Stimulated activated CD4-positive, alpha-beta T cell treated with anti-CD3 and anti-CD28 coated beads, Interleukin-12 subunit alpha, Interleukin-12 subunit beta, amount 100 ng/mL, for 4 hours (primary cell): ENCODE measurements at regions not wholly inside any gene's neighbourhood (a gene's known extent, or its start where the extent isn't known, plus 50 kb on each side); places are given as distances from the start of the nearest gene placed in this dataset.

Source experiments
- DNase-seq: peaks from one replicate; pipeline ENCODE4 v3.0.0-alpha.2; 2020

DNA sequence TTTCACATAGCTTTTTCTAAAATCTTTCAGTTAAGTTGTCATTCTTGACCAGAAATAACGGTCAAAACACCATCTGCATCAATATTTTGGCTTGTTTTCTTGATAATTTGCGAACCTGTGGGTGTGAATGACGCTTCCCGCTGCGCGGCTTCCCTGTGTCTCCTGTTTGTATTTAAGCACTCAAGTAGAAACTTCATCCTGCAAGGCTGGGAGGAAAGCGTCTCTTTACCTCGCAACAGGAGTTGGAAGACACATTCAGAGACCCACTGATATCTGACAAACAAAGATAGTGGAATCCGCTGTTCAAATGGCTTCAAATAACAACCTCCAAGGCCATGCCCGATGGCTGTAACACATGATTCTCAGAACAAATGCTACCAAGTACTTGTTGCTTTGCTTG, 704.9 kb downstream of the DCDC2C start:
- DNase-seq: no peak

DNA sequence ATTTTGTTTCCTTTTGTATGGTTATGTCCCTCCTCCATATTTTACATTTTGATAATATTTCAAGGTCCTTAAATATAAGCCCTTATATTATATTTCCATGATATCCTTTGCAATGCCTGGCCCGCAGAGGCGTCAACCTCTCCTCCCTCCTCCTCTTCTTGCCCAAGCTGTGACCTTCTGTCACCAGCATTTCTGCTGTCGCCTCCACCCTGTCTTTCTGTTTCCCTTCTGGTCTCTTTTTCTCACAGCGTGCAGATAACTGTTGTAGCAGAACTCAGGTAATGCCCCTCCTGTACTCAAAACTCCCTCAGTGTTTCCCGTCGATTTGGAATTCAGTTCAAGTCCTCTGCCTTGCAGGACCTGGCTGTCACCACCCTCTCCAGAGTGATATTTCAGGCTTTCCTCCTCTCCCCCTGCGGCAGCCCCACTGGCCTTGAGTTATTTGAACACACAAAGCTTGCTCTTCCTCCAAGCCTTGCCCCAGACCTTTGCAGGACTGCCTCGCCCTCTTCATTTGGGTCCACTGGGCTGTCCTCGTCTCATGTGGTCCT, 709.3 kb downstream of the DCDC2C start:
- DNase-seq: no peak

DNA sequence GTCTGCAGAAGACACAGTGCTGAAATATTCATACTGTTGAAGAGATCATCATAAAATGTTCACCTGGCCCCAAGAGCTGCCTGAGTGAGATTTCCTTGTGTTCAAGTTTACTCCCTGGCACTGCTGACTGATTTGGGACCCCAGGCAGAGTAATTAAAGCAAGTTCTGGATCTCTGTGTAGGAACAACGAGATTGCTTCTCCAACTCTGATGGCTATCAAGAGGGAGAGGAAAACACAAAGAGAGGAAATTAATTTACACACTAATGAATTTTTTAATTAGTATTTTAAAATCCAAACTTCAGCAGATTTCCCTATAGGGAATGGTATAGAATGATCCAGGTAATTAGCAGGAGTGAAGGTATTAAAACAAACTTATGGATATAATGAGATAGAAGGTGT, 711.8 kb downstream of the DCDC2C start:
- DNase-seq: no peak

DNA sequence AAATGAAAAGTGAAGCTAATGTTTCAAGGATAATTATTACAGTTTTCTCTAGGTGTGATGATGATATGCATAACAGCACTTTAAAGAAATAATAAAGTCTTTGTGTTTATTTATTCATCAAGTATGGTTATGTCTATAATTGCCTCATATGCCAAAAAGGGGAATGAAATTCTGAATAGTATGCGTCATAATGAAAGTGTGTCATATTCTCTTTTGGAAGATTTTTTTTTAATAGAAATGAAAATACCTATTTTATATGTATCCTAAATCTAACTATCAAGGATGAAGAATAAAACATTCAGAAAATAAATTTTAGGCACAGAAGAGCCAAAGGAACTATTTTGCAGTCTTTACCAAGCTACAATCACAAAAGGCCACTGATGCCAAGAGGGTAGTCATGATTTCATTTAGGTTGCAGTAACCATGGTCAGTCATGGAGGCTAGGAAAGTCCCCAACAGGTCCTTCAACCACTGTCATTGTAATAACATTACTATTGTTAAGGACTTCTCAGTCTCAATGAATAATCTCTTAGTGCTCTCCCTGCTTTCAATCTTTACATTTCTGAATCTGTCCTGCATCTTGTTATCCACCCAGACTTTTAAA, 712.5 kb downstream of the DCDC2C start:
- no peak for DNase-seq

DNA sequence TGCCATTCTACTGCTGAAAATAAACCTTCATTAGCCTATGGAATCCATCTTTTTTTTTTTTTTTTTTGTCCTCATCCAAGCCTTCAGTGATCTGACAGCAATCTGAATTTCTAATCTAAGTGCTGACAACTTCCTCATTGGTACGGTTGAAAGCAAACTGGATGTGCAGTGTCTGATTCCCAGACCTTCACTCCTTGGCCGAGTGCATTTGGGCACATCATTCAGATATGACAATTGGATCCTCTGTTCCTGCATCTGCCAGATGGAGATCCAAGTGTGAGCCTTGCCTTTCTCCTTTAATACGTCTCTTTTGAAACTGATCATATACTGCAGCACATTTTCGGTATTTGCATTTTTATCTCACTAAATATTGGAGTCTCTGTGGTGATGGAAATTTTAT, 713.1 kb downstream of the DCDC2C start:
- DNase-seq: no peak

DNA sequence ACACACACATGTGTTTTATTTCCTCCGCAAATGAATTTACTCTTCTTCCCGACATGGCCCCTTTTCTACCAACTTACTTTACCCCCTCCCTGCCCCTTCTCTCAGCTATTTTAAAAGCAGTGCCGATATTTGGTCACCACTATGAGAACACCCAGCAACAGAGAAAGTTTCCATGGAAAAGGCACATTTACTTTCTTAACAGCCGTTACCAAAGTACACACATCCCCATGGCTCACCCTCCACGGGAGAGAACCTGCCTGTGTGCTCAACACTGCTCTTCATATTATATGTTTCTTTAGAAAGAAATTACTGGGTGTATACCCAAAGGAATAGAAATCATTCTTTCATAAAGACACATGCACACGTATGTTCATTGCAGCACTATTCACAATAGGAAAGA, 714.4 kb downstream of the DCDC2C start:
- no peak for DNase-seq

DNA sequence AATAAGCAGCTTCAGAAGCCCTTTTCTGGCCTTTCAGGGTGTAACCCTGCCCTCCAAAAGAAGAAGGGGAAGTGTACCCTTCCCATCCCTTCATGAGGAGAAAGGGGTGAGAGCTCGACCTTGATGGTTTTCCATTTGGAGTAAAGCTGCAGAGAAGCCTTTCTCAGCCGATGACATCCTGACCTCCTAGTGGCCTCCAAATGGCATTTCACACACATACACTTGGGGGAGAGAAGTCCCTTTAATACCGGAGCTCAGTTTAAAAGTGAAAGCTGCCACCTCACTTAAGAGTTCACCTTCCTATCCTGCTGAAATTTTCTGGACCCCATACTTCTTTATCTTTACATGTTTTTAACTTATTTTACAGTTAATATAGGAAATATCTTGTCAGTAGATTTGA, 716.7 kb downstream of the DCDC2C start:
- DNase-seq: no peak

DNA sequence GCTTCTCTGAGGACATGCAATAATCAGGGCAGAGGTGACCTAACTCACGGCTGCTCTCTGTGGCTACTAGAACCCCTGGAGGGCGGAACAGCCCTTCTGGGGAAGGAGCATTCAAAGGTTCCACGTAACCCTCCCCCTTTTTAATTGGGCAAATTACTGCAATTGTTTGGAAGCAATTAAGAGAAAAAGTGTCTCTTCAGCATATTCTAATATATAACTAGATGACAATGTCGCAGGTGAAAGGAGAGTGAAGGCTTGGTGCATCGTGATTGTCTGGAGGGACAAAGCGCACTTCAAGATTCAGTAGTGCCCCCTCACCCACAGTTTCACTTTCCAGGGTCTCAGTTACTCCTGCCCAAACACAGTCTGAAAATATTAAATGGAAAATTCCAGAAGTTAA, 720.8 kb downstream of the DCDC2C start:
- no peak for DNase-seq

DNA sequence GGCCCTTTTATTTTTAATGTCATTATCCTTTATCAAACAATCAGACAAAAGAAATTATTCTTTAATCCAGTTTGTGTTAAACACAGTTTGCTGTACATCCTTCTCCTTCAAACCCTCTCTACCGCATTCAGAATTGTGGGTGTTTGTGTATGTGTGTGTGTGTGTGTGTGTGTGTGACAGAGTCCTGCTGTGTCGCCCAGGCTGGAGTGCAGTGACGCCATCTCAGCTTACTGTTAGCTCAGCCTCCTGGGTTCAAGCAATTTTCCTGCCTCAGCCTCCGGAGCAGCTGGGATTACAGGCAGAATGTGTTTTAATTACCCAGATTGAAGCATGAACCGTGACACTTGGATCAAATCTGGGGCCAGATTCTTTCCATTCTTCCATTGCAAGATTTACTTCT, 723.7 kb downstream of the DCDC2C start:
- DNase-seq: no peak

DNA sequence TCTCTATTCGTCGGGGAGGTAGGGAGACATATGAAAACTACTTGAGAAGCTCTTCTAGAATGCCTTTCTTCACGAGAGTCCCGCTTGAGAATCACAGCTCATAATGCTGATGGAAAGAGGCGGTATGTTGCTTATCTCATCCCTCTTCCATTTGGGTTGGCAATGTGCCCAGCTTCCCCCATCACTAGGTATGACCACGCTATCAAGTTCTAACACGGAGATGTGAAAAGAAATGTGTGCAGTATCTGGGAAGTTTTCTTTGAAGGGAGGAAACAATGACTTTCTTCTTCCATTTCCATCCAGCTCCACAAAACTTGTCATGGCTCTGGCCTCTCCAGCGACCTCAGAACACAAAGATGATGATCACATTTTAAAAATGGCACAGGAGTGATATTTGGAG, 742.4 kb downstream of the DCDC2C start:
- no peak for DNase-seq

DNA sequence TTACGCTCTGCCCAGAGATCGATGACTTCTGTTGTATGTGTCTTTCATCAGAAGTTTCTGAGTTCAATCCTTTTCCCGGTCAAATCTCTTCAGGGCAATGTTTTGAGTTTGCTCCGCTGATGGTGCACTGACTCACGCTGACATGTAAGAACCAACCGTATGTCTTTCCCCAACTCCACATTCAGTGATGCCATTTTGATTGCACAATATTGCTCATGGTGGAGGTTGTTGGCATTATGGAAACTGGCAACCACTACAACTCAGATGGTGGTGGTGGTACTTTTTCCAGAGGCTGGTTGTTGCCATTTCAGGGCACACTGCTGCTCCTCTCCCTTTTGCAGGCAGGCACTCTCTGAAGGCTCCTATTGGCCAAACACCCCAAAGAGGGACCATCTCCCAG, 751.5 kb downstream of the DCDC2C start:
- no peak for DNase-seq

DNA sequence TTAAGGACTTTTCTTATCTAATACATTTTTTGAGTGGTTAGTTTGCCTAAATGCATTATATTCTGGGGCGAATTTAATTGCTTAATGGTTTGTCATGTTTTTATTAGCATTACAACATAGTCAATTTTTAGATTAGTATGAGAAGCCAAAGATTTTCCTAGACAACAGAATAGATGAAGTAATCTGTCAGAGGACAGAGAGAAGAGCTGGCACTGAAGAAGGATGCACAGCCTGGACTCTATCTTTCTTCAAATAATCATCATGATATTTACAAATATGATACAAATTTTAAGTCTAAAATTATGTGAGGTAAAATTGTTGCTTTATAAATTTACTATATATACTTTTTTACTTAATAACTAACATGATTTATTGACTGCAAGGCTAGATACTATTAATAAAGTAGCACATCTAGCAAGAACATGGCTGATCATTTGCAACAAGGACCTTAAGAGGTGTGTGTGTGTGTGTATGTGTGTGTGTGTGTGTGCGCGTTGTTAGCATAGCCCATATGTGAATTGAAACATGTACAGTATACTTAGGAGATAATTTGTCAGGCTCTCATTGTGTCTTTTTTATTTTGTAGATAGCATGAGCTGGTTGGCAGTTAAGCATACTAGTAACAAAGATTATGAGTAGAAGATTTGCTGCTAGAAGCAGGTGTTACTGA, 752.2 kb downstream of the DCDC2C start:
- no peak for DNase-seq

DNA sequence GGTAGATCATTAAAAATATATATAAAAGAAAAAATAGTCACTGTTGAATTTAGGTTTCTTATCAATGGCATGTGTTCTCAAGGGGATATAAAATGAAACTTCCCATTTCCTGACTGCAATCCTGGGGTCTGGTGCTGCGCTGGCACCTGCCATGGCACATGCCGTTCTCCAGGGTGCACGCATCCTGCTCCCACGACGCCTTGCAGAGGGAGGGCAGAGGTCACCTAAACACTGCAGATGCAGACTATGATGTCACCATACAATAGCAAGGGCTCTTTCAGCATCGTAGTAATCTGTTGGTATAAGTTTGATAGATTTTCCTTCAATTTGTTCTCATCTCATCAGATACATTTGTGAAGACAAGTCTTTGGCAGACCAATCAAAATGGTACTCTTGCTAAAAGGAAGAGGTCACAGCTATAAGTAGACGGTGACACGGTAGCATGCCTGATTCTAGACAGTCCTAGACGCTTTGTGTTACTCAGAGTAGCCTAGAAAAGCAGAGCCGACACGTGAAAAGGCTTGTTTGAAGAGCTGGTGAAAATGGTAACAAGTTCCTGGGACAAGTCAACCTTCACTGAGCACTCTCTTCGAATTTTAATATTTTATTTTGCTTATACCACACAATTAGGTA, 761.4 kb downstream of the DCDC2C start:
- no peak for DNase-seq

DNA sequence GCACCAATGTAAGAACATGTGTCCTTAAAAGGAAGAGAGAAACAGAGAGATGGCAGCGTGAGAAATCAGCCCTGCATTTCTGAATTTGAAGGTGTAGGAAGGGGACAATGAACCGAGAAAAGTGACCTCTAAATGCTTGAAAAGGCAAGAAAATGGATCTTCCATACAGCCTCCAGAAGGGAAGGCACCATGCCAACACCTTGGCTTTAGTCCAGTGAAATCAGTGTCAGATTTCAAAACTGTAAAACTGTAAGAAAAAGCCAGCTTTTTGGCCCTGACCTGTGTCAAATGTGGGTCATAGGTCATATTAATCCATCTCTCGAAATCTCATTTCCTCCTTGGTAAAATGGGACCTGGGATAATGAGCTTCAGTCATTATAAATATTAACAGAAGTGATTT, 762.3 kb downstream of the DCDC2C start:
- DNase-seq: no peak

DNA sequence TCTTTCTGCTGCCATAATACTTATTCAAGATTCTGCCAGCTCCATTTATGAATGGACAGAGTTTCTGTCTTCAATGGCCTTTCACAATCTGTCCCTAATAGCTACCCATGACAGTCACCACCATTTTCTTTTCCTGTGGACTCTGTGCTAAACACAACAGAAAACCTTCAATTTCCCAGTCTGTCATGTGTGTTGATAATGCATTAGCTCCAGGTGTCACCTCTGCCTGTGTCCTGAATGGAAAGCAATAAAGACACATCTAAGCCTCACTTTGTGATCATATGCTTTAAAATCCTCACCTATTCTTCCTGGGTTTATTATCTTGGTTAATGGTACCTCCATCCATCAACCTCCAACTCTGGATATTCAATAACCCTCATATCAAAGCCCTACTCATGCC, 772.2 kb downstream of the DCDC2C start:
- no peak for DNase-seq

DNA sequence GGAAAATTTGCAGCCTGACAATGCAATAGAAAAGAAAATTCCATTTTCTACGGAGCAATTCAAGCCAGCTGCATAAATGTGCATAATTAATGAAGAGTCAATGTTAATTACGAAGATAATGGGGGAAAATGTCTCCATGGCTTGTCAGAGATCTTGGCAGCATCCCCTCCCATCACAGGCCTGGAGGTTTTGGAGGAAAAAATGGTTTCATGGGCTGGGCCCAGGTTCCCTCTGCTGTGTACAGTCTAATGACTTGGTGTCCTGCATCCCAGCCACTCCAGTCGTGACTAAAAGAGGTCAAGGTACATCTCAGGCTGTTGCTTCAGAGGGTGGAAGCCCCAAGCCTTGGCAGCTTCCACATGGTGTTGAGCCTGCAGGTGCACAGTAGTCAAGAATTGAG, 779.7 kb downstream of the DCDC2C start:
- DNase-seq: no peak

DNA sequence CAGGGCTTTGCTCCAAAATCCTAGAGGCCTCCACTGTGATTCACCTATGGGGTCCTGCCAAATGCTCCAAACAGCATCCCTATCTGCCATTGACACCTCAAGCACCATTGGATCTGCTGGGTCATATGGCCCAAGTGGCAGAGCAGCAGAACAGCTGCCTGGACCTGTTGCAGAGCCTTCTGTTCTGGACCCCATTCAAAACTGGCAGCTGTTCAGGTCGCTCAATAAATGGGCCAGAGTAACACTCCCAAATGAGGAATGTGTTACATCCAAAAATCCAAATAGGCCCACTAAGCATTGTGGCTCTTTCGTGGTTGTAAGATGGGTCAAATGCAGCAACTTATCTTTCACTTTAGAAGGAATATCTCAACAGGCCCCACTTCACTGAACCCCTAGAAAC, 783.6 kb downstream of the DCDC2C start:
- DNase-seq: no peak

DNA sequence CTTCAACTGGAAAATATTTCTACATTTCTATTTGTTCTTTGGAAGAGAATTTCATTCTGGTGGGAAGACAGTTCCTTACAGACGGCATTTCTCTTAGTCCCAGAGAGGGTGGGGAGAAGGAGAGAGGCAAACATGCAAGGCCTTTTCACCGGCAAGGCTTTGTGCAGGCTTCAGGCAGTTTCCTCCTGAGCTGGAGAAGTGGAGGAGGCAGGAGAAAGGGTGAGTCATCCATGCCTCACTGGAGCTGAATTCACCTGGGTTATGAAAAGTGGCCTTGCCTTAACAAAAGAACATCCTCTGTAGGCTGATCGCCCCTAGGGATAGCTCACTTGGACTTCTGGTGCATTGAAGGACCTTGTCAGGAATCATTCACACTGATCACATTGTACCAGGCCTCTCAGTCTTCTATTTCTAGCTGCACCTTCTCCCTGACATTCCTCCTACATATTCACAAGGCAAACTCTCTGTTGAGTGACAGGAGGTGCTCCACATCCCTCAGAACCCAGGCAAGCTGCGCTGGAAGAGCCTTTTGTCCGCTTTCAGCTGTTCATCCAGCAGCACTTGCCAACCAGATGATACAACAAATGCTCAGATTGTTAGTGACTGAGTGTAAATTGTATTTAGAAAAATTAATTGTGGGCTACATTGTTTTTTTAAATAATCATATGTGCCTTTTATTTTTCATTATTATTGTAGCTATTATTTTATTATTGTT, 796.1 kb downstream of the DCDC2C start:
- no peak for DNase-seq

DNA sequence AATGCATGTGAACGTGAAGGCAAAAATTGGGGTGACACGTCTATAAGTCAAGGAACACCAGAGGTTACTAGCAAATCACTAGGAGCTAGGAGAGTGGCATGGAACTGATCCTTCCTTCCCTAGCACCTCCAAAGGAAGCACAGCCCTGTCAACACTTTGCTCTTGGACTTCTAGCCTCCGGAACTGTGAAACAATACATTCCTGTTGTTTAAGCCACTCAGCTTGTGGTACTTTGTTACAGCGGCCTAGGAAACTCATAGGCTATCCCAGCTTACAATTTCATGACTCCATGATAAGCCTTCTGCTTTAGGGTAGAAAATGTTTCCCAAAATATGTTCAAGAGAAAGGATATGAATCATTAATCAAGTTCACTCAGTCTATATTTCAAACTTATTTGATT, 798.1 kb downstream of the DCDC2C start:
- DNase-seq: no peak

DNA sequence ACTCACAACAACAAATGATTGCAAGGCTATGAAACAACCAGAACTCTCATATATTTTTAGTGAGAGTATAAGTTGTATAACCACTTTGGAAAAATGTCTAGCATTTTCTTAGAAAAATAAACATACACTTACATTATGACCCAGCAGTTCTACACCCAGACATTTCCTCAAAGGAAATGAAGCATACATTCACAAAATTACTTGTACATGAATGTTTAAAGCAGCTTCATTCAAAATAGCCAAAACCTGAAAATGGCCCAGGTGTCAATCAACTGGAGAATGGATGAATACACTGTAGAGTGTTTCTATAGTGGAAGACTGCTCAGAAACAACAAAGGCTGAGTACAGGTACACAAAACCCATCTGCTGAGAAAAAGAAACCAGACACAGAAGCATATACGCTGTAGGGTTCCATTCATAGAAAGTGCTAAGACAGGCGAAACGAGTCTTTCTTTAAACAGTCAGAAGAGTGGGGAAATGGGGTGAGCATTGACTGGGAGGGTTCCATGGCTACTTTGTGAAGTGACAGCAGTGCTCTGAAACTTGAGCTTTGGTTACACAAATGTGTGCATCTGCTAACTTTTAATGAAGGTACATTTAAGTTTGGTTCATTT, 799.0 kb downstream of the DCDC2C start:
- DNase-seq: no peak

DNA sequence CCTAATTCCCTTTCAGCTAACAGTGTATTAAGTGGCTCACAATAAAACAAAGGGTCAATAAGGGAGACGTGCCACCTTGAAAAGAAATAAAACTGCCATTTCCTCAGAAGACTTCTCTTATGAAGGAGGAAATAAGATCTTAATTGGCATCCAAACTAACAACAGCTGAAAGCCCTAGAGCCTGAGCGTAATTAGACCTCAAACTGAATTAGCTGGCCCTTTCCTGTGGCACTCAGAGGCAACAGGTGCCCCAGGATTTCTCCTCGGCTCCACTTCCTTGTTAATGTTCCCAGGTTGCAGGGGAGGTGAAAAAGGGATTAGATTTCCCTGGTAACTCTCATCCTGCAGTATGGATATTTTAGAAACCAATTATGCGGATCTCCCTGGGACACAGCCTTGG, 804.3 kb downstream of the DCDC2C start:
- no peak for DNase-seq

DNA sequence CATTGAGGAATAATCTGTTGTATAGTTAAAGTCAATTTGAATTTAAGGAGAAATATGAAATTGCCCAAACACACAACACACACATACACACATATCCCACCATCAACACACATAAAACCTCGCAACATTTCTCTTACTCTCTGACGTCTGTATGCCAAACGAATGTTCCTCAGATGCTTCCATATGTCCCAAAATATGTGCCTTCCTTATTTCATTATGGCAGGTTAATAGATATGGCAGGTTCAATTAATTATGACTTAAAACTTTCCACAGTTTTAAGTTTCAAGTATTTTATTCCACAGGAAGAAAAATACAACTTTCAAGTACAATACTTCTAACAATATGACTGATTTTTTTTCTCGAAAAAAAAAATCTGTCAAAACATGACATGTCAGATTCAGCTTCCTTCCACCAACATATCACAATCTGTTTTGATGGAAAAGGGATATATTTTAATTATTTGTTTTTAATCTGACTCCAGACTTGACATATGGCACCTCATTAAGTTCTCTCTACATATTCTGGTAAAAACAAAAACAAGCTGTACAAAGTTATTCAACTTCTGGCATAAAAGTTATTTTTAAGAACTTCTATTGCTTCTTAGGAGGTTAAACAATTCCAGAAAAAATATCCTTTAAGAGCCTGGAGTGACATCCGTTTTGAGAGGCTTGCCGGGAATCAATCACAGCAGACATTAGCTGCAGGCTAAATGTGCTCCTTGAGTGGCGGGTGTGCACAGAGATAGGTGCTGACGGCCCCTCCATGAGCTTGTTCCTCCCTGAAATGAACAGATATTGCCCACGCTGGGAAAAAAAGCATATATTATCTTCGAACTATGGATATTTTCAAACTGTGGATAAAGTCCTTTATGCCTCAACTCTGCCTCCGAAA, 812.7 kb downstream of the DCDC2C start:
- DNase-seq: no peak
